CD4-positive, alpha-beta T cell (primary cell): ENCODE measurements at regions not wholly inside any gene's neighbourhood (a gene's known extent, or its start where the extent isn't known, plus 50 kb on each side); places are given as distances from the start of the nearest gene placed in this dataset.

Experiments
- ATAC-seq: fragments of 200-7000 bp; cut with Tn5 transposase; one replicate; pipeline ENCODE4 v1.10.0; 2022; ENCODE audit warnings: mild to moderate bottlenecking; ENCODE audit not compliant: poor library complexity
- CTCF ChIA-PET: fragments of 350-600 bp; sonication (Branson Sonifier 250); formaldehyde crosslinking; loops from one replicate; lab custom pipeline; 2021; ENCODE audit warnings: antibody characterized with exemption, inconsistent platforms; lab: Charles Lee
- POLR2A ChIA-PET: fragments of 350-600 bp; sonication (Branson Sonifier 250); formaldehyde crosslinking; loops from one replicate; lab custom pipeline; 2021; ENCODE audit warnings: antibody characterized with exemption, inconsistent platforms; lab: Charles Lee
- DNase-seq, 14 experiments: peaks; one replicate each; pipeline ENCODE4 v3.0.0-alpha.2; 2013 to 2020; ENCODE audit warnings: mixed read lengths in 2 of 14
- H3K27ac ChIP-seq, 2 donors: one replicate each; pipeline versions ENCODE4 v1.5.1 to v1.7.0; 2013; ENCODE audit warnings: low read length in 2 of 2, low read depth in 1 of 2, mild to moderate bottlenecking in 1 of 2
- H3K27me3 ChIP-seq, 2 experiments: 1 replicate in 1 of 2; 2 replicates in 1 of 2; pipeline versions ENCODE4 v1.6.1 to v1.7.0; 2013; ENCODE audit warnings: low read length in 2 of 2, control low read depth in 1 of 2, mild to moderate bottlenecking in 1 of 2, moderate library complexity in 1 of 2; ENCODE audit not compliant: insufficient read depth in 2 of 2, control insufficient read depth in 1 of 2
- H3K36me3 ChIP-seq: one replicate; pipeline ENCODE4 v1.6.1; 2013; ENCODE audit warnings: low read length, control low read depth; ENCODE audit not compliant: insufficient read depth
- H3K4me1 ChIP-seq: one replicate; pipeline ENCODE4 v1.6.1; 2013; ENCODE audit warnings: low read length, control low read depth; ENCODE audit not compliant: insufficient read depth
- H3K4me3 ChIP-seq: one replicate; pipeline ENCODE4 v1.5.1; 2013; ENCODE audit warnings: mild to moderate bottlenecking, low read length, moderate library complexity
- H3K9me3 ChIP-seq, 2 experiments: 1 replicate in 1 of 2; 2 replicates in 1 of 2; pipeline versions ENCODE4 v1.6.1 to v1.7.0; 2013; ENCODE audit warnings: low read length in 2 of 2, mild to moderate bottlenecking in 2 of 2, control low read depth in 1 of 2, moderate library complexity in 1 of 2; ENCODE audit not compliant: control insufficient read depth in 1 of 2, insufficient read depth in 1 of 2
- H3K27ac Mint-ChIP-seq: one replicate; pipeline ENCODE4 v1.8.0; 2020; ENCODE audit warnings: mixed read lengths
- H3K27me3 Mint-ChIP-seq: one replicate; pipeline ENCODE4 v1.8.0; 2021; ENCODE audit warnings: mixed read lengths
- H3K36me3 Mint-ChIP-seq: one replicate; pipeline ENCODE4 v1.8.0; 2021; ENCODE audit warnings: low read depth, mixed read lengths
- H3K4me1 Mint-ChIP-seq: one replicate; pipeline ENCODE4 v1.8.0; 2021; ENCODE audit warnings: low read depth, mixed read lengths
- H3K4me3 Mint-ChIP-seq: one replicate; pipeline ENCODE4 v1.8.0; 2020; ENCODE audit warnings: mild to moderate bottlenecking, mixed read lengths
- H3K9me3 Mint-ChIP-seq: one replicate; pipeline ENCODE4 v1.8.0; 2020; ENCODE audit warnings: mixed read lengths
- CTCF ChIP-seq: fragments of 200-600 bp; IDR thresholded peaks from one replicate; pipeline ENCODE4 v1.8.0; 2022; ENCODE audit warnings: antibody characterized with exemption, mild to moderate bottlenecking
- intact Hi-C, 2 experiments: fragments of 100-400 bp; cut with DNase I in 1 of 2; cut with micrococcal nuclease in 1 of 2; formaldehyde crosslinking; loops; one replicate each; pipeline versions ENCODE4 v1.15.1 to v1.9.0; 2023 to 2025; cut with DNase I, micrococcal nuclease

GRCh38 chr2:217732992-217733391 is 269.8 kb downstream of the TNS1 start:
- no peaks in the 10 kb centered on the region for H3K4me1 ChIP-seq
- DNase-seq (no peak), ATAC-seq (no peak)
- H3K9me3 Mint-ChIP-seq: no peaks in the 10 kb centered on the region
- no peak overlapping the region for H3K27ac Mint-ChIP-seq
- H3K36me3 ChIP-seq: no peaks in the 10 kb centered on the region
- H3K27ac ChIP-seq: no peak overlapping the region
- H3K9me3 ChIP-seq: no peaks in the 10 kb centered on the region
- no peak for TF ChIP-seq CTCF
- H3K4me3 ChIP-seq: no peak overlapping the region
- intact Hi-C loops: no loop called here
- ChIA-PET CTCF (no interaction called here), POLR2A (no interaction called here)
- H3K27me3 ChIP-seq: no peaks in the 10 kb centered on the region
- H3K4me1 Mint-ChIP-seq: peaks cover 16% of the 10 kb centered on the region
- H3K36me3 Mint-ChIP-seq: no peaks in the 10 kb centered on the region
- H3K27me3 Mint-ChIP-seq: no peaks in the 10 kb centered on the region
- H3K4me3 Mint-ChIP-seq: no peak overlapping the region

- POLR2A ChIA-PET: no interaction called here
- Mint-ChIP-seq H3K27me3 (no peaks in the 10 kb centered on the region), H3K4me1 (peaks cover 16% of the 10 kb centered on the region), H3K4me3 (no peak overlapping the region), H3K27ac (no peak overlapping the region), H3K9me3 (no peaks in the 10 kb centered on the region), H3K36me3 (no peaks in the 10 kb centered on the region)
- H3K27me3 ChIP-seq: no peaks in the 10 kb centered on the region
- no peak for TF ChIP-seq CTCF
- H3K4me1 ChIP-seq: no peaks in the 10 kb centered on the region
- DNase-seq (no peak), ATAC-seq (no peak)
- no peak overlapping the region for H3K27ac ChIP-seq
- CTCF ChIA-PET: no interaction called here
- H3K9me3 ChIP-seq: no peaks in the 10 kb centered on the region
- H3K36me3 ChIP-seq: no peaks in the 10 kb centered on the region
- intact Hi-C loops: no loop called here
- H3K4me3 ChIP-seq: no peak overlapping the region
These were observed 271.0 kb downstream of the TNS1 start for GRCh38 chr2:217731805-217732204.

GRCh38 chr2:217729421-217730053 is 273.3 kb downstream of the TNS1 start:
- no peaks in the 10 kb centered on the region for H3K9me3 ChIP-seq
- no peaks in the 10 kb centered on the region for H3K9me3 Mint-ChIP-seq
- H3K4me1 ChIP-seq: no peaks in the 10 kb centered on the region
- no peak for TF ChIP-seq CTCF
- no peak overlapping the region for H3K4me3 Mint-ChIP-seq
- no peaks in the 10 kb centered on the region for H3K36me3 Mint-ChIP-seq
- DNase-seq: no peak
- H3K27ac ChIP-seq: no peak overlapping the region
- intact Hi-C loops: no loop called here
- ChIA-PET POLR2A (no interaction called here), CTCF (no interaction called here)
- H3K4me1 Mint-ChIP-seq: peaks cover 5% of the 10 kb centered on the region
- no peaks in the 10 kb centered on the region for H3K27me3 ChIP-seq
- no peak overlapping the region for H3K27ac Mint-ChIP-seq
- H3K36me3 ChIP-seq: no peaks in the 10 kb centered on the region
- H3K4me3 ChIP-seq: no peak overlapping the region
- ATAC-seq: no peak
- H3K27me3 Mint-ChIP-seq: no peaks in the 10 kb centered on the region
